ENCODE measurements at regions not wholly inside any gene's neighbourhood (a gene's known extent, or its start where the extent isn't known, plus 50 kb on each side); places are given as distances from the start of the nearest gene placed in this dataset.

DNA sequence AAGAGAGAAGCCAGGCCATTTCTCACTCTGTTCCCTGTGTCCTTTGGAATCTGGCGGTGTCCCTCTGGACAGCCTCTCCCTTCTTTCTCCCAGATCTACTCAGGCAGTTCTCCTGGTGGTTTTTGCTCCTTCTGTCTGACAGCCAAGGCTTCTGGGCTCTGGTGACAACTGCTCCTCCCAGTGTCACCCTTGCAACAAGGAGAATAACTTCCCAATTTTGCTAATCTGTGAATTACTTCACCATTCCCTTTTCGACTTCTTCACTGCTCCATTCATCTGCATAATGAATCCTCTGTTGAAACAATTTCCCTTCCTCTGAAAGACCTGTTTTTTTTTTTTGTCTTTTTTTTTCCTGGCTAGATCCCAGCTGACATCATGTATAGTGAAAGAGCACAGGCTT, 56.3 kb upstream of the PDE3B start:
- TF ChIP-seq EGR1 (IDR thresholded peaks at IDR 0.05), result no peak
- no peak for TF ChIP-seq NFIC (IDR thresholded peaks at IDR 0.05)
- no peak for TF ChIP-seq TCF12 (IDR thresholded peaks at IDR 0.05; ENCODE audit: low read depth)
- TF ChIP-seq MAX (IDR thresholded peaks at IDR 0.05), result no peak
- TF ChIP-seq YY1 (IDR thresholded peaks at IDR 0.05; ENCODE audit: low read depth), result no peak
- no peak for TF ChIP-seq EP300 (IDR thresholded peaks at IDR 0.05; ENCODE audit: borderline replicate concordance)
- TF ChIP-seq ZBTB7A (IDR thresholded peaks at IDR 0.05; ENCODE audit: low read depth), result no peak
- no peak for TF ChIP-seq REST (IDR thresholded peaks at IDR 0.05; ENCODE audit: low read depth)
- TF ChIP-seq TAF1 (IDR thresholded peaks at IDR 0.05; ENCODE audit: low read depth), result no peak
- no peak for TF ChIP-seq FOXM1 (IDR thresholded peaks at IDR 0.05; ENCODE audit: borderline replicate concordance, low read depth)
- no peak for TF ChIP-seq USF1 (IDR thresholded peaks at IDR 0.05)
- TF ChIP-seq CEBPB (IDR thresholded peaks at IDR 0.05), result no peak

GRCh38 chr11:14588681-14589080, 54.9 kb upstream of the PDE3B start:
- TF ChIP-seq CEBPB (IDR thresholded peaks at IDR 0.05) (no peak), CREB1 (IDR thresholded peaks at IDR 0.05; ENCODE audit: low read depth) (no peak), TCF12 (IDR thresholded peaks at IDR 0.05; ENCODE audit: low read depth) (no peak), ZBTB7A (IDR thresholded peaks at IDR 0.05; ENCODE audit: low read depth) (no peak), RAD21 (IDR thresholded peaks at IDR 0.05; ENCODE audit: low read depth) (no peak), EGR1 (IDR thresholded peaks at IDR 0.05) (no peak), FOXM1 (IDR thresholded peaks at IDR 0.05; ENCODE audit: borderline replicate concordance, low read depth) (no peak)

DNA sequence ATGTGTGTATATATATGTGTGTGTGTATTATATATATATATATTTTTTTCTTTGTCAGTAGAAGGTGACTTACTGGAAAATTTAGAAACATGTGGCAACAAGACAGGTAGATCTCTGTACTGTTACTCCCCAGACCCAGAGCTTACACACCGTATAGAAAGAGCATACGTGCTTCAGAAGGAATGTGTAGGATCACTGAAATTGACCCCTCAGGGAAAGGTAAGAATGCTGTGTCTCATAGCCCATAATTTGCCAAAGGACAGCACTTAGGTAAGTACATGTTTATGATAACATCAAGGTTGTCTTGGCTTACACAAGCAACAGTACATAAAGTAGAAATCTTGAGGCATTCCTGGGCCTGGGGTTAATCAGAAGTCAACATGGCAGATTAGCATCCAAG, 54.2 kb upstream of the PDE3B start:
- no peak for TF ChIP-seq FOXM1 (IDR thresholded peaks at IDR 0.05; ENCODE audit: borderline replicate concordance, low read depth)
- no peak for TF ChIP-seq NFIC (IDR thresholded peaks at IDR 0.05)
- no peak for TF ChIP-seq EP300 (IDR thresholded peaks at IDR 0.05; ENCODE audit: borderline replicate concordance)
- TF ChIP-seq CREB1 (IDR thresholded peaks at IDR 0.05; ENCODE audit: low read depth), result no peak
- no peak for TF ChIP-seq REST (IDR thresholded peaks at IDR 0.05; ENCODE audit: low read depth)
- TF ChIP-seq MAX (IDR thresholded peaks at IDR 0.05), result no peak
- no peak for TF ChIP-seq RAD21 (IDR thresholded peaks at IDR 0.05; ENCODE audit: low read depth)
- no peak for TF ChIP-seq TEAD4 (IDR thresholded peaks at IDR 0.05)

DNA sequence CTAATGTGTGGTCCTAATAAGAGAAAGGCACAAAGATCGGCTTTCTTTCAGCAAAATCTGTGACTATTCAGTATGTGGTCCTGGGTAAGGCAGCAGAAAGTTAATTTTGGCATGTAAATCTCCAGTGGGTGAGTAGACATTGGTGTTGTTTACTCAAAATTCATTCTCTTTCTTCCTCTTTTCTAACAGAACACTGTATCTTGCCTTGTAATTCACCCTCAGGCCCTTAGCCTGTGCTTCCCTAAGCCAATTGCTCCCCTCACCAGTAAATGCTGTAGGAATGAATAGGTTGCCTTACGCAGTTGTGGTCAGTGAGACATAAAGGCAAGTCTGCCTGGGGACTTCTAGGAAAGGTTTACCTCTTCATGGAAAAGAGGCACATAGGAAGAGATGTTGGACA, 49.9 kb upstream of the PDE3B start:
- TF ChIP-seq ZBTB7A (IDR thresholded peaks at IDR 0.05; ENCODE audit: low read depth), result no peak
- TF ChIP-seq TCF12 (IDR thresholded peaks at IDR 0.05; ENCODE audit: low read depth), result no peak
- TF ChIP-seq EP300 (IDR thresholded peaks at IDR 0.05; ENCODE audit: borderline replicate concordance), result no peak
- TF ChIP-seq CREB1 (IDR thresholded peaks at IDR 0.05; ENCODE audit: low read depth), result no peak
- TF ChIP-seq YY1 (IDR thresholded peaks at IDR 0.05; ENCODE audit: low read depth), result no peak
- no peak for TF ChIP-seq EGR1 (IDR thresholded peaks at IDR 0.05)
- TF ChIP-seq USF1 (IDR thresholded peaks at IDR 0.05), result no peak
- no peak for TF ChIP-seq RAD21 (IDR thresholded peaks at IDR 0.05; ENCODE audit: low read depth)
- no peak for TF ChIP-seq TAF1 (IDR thresholded peaks at IDR 0.05; ENCODE audit: low read depth)
- TF ChIP-seq TEAD4 (IDR thresholded peaks at IDR 0.05), result no peak
- no peak for TF ChIP-seq NFIC (IDR thresholded peaks at IDR 0.05)
- no peak for TF ChIP-seq MAX (IDR thresholded peaks at IDR 0.05)
